GM13977 (cell line): ENCODE measurements at regions not wholly inside any gene's neighbourhood (a gene's known extent, or its start where the extent isn't known, plus 50 kb on each side); places are given as distances from the start of the nearest gene placed in this dataset.

Experiments used
- DNase-seq: peaks from one replicate; pipeline ENCODE4 v3.0.0; 2012; ENCODE audit warnings: low spot score
- in situ Hi-C: fragments of 300-500 bp; cut with MboI; formaldehyde crosslinking; loops from one replicate; pipeline ENCODE4 v1.12.0; 2022; ENCODE audit warnings: low sequenced_read_pairs, low pct_unique_long_range_greater_than_20kb, mixed read lengths, inconsistent platforms; ENCODE audit not compliant: unreplicated experiment
- TF ChIP-seq, protein P1 (sequence below): IDR thresholded peaks from 2 replicates; pipeline ENCODE4 v1.5.1; 2012; ENCODE audit warnings: mild to moderate bottlenecking, control low read depth; ENCODE audit not compliant: insufficient read depth; ENCODE audit errors: extremely low read depth, missing control alignments

DNA sequence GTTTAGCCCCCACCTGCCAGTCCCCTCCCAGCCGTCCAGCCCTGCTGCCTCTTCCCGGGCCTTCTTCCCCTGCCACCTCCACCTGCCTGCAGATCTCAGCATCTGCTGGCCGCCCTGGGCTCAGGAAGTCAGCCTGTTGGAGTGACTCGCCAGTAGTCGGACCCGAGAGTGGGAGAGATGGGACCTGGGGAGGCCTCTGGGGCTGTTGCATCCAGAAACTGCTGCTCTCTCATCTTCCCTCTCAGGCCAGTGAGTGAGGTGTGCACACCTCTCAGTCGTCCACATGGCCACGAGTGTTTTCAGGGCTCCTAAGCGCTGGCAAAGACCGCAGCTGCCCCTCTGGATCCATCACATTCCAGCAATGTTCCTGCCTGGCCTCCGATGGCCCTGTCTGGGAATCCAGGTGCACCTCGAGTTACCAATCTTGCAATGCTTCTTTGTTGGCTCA, 151.8 kb upstream of the SOX1 start:
- DNase-seq = no peak
- in situ Hi-C loops = no loop called here
- TF ChIP-seq, protein P1, sequence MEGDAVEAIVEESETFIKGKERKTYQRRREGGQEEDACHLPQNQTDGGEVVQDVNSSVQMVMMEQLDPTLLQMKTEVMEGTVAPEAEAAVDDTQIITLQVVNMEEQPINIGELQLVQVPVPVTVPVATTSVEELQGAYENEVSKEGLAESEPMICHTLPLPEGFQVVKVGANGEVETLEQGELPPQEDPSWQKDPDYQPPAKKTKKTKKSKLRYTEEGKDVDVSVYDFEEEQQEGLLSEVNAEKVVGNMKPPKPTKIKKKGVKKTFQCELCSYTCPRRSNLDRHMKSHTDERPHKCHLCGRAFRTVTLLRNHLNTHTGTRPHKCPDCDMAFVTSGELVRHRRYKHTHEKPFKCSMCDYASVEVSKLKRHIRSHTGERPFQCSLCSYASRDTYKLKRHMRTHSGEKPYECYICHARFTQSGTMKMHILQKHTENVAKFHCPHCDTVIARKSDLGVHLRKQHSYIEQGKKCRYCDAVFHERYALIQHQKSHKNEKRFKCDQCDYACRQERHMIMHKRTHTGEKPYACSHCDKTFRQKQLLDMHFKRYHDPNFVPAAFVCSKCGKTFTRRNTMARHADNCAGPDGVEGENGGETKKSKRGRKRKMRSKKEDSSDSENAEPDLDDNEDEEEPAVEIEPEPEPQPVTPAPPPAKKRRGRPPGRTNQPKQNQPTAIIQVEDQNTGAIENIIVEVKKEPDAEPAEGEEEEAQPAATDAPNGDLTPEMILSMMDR = no peak

DNA sequence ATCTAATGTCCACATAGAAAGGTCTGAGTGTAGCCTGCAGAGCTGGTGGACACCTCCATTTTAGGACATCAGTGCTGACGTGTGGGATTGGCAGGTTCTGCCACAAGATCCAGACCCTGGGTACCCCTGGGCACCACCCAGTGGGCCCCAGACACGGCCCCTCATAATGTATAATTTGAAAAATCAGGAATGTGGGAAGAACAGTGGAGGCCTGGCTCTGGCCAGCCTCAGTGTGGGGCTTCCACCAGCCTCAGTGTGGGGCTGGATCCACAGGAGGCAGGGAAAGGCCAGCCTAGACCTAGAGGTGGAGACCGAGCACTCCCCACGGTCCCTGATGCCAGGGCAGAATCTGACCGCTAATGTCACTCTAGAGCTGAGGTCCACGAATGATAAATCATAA, 150.7 kb upstream of the SOX1 start:
- DNase-seq = no peak
- in situ Hi-C loops = no loop called here
- TF ChIP-seq, protein P1 = no peak

DNA sequence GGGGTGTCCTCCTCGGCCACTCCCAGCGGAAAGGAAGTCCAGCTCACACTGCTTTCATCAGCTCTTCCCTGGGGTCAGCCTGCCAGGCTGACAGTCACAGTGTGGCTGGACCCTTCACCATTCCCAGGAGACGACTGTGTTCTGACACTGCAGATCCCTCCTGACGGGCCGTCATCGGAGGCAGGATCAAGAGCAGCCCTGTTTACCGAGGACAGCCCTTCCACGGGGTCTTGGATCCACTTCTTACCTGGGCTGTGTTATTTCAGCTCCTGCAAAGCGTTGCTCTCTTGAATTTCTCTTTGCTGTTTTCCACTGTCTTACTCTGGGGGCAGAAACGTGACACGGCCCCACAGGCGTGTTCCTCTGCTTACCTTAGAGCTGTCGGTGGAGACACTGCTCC, 149.9 kb upstream of the SOX1 start:
- TF ChIP-seq, protein P1 = no peak
- DNase-seq = no peak
- in situ Hi-C loops = no loop called here

DNA sequence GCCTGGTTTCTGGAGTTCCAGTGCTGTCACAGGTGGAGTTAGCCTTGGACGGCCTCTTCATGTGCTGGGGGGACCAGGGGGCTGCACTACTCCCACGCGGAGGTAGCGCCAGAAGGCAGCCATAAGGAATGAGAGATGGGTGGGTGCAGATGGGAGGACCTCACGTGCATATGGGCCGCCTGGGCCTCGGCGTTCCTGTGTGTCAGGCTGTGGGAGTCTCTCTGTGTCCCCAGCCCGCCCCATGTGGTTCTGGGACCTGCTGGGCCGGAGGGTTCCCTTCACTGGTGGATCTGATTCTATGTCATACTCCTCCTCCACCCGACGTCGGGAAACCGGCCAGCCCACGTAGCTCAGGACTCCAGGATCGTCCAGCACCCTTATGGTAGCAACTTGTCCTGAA, 149.0 kb upstream of the SOX1 start:
- in situ Hi-C loops = no loop called here
- TF ChIP-seq, protein P1 = no peak
- no peak for DNase-seq

DNA sequence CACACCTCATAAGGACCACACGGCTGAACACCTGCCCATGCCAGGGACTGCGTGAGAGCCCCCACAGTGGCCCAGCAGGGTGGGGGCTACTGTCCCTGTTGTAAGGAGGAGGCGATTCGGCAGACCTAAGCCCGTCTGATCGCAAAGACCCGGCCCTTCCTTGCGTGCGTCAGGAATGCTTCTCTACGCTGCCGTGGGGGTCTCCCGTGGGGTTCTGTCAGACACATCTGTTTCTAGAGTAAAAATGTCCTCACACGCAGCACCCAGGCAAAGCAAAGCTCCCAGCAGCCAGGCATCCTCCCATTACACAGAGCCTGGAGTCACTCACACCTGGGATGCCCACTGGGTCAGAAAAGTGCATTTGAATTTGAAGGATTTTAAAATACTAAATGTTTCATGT, 147.7 kb upstream of the SOX1 start:
- no peak for DNase-seq
- in situ Hi-C loops = no loop called here
- TF ChIP-seq, protein P1 = no peak

DNA sequence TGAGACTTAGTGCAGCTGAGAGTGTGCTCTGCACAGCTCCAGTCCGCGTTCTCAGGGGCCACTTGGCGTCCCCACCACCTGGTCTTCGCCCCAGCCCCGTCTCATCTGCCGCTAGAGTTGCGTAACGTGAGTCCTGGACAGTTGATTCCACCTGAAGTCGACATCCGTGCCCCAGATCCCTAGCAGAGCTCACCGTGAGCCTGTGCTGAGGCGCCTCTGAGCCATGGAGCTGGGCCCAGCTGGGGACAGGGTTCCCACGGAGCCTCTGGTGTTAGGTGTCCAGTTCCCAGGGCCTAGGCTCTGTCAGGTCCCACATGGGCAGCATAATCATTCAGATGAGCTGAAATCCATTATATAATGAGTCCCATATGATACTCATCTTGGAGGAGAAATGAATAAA, 147.1 kb upstream of the SOX1 start:
- no peak for DNase-seq
- in situ Hi-C loops = no loop called here
- TF ChIP-seq, protein P1 = no peak
